DND-41 (cell line): ENCODE measurements at regions not wholly inside any gene's neighbourhood (a gene's known extent, or its start where the extent isn't known, plus 50 kb on each side); places are given as distances from the start of the nearest gene placed in this dataset.

Experiments
- ATAC-seq: fragments of 200-7000 bp; cut with Tn5 transposase; 3 replicates; pipeline ENCODE4 v1.9.1; 2021; ENCODE audit warnings: low read depth; ENCODE audit not compliant: insufficient read depth
- DNase-seq: peaks from one replicate; pipeline ENCODE4 v3.0.0-alpha.2; 2020
- H2AFZ ChIP-seq: 2 replicates; pipeline ENCODE4 v1.6.0; 2012; ENCODE audit warnings: low read depth, low read length
- H3K27ac ChIP-seq: 2 replicates; pipeline ENCODE4 v1.5.1; 2012; ENCODE audit warnings: low read length, inconsistent platforms
- H3K27me3 ChIP-seq: fragments of 200-600 bp; sonication (generic); 2 replicates; pipeline ENCODE4 v1.6.0; 2012; ENCODE audit warnings: low read length, mild to moderate bottlenecking, inconsistent platforms; ENCODE audit not compliant: insufficient read depth, poor library complexity
- H3K36me3 ChIP-seq: 2 replicates; pipeline ENCODE4 v1.5.1; 2012; ENCODE audit warnings: low read length, inconsistent platforms; ENCODE audit not compliant: insufficient read depth
- H3K4me1 ChIP-seq: 2 replicates; pipeline ENCODE4 v1.5.1; 2012; ENCODE audit warnings: mild to moderate bottlenecking, low read length; ENCODE audit not compliant: insufficient read depth
- H3K4me2 ChIP-seq: 2 replicates; pipeline ENCODE4 v1.6.0; 2012; ENCODE audit warnings: mild to moderate bottlenecking, moderate library complexity, low read length, inconsistent platforms; ENCODE audit not compliant: insufficient read depth
- H3K4me3 ChIP-seq, 2 experiments: fragments of 200-600 bp in 1 of 2; shearing (Covaris generic) in 1 of 2; 2 replicates each; pipeline ENCODE4 v1.5.1; 2012 to 2016; ENCODE audit warnings: inconsistent platforms in 2 of 2, low read length in 2 of 2, mild to moderate bottlenecking in 2 of 2, low read depth in 1 of 2, moderate library complexity in 1 of 2
- H3K79me2 ChIP-seq: 2 replicates; pipeline ENCODE4 v1.6.0; 2012; ENCODE audit warnings: low read length, inconsistent platforms; ENCODE audit not compliant: insufficient read depth
- H3K9ac ChIP-seq: 2 replicates; pipeline ENCODE4 v1.6.0; 2012; ENCODE audit warnings: low read depth, mild to moderate bottlenecking, inconsistent platforms, low read length, moderate library complexity
- H3K9me3 ChIP-seq: 2 replicates; pipeline ENCODE4 v1.5.1; 2012; ENCODE audit warnings: low read length, moderate library complexity, mild to moderate bottlenecking, inconsistent platforms; ENCODE audit not compliant: insufficient read depth, severe bottlenecking
- H4K20me1 ChIP-seq: 2 replicates; pipeline ENCODE4 v1.6.0; 2012; ENCODE audit warnings: low read length; ENCODE audit not compliant: insufficient read depth
- CTCF ChIP-seq: IDR thresholded peaks from 2 replicates; pipeline ENCODE4 v1.5.1; 2012; ENCODE audit warnings: borderline replicate concordance, low read length, moderate library complexity, mild to moderate bottlenecking; ENCODE audit not compliant: poor library complexity, severe bottlenecking; ENCODE audit errors: extremely low read depth
- EZH2 ChIP-seq: IDR thresholded peaks from 3 replicates; pipeline ENCODE4 v1.6.1; 2012; ENCODE audit warnings: borderline replicate concordance, low read depth, mild to moderate bottlenecking, moderate library complexity, low read length, inconsistent platforms; ENCODE audit not compliant: severe bottlenecking

GRCh38 chr7:53900856-53901528 lies 641.2 kb upstream of the VSTM2A start:
- DNase-seq (no peak), ATAC-seq (no peak)
- no peak overlapping the region for H3K9ac ChIP-seq
- no peak for TF ChIP-seq EZH2
- no peaks in the 10 kb centered on the region for H3K27me3 ChIP-seq
- H3K4me3 ChIP-seq = no peak overlapping the region
- no peak overlapping the region for H3K27ac ChIP-seq
- H3K9me3 ChIP-seq = no peaks in the 10 kb centered on the region
- no peak overlapping the region for H2AFZ ChIP-seq
- H3K36me3 ChIP-seq = no peaks in the 10 kb centered on the region
- no peaks in the 10 kb centered on the region for H4K20me1 ChIP-seq
- no peaks in the 10 kb centered on the region for H3K79me2 ChIP-seq
- no peaks in the 10 kb centered on the region for H3K4me1 ChIP-seq
- no peak overlapping the region for H3K4me2 ChIP-seq

GRCh38 chr7:53904355-53904754 lies 637.8 kb upstream of the VSTM2A start:
- no peak for TF ChIP-seq CTCF
- no peak for TF ChIP-seq EZH2
- Histone ChIP-seq H4K20me1 (no peaks in the 10 kb centered on the region), H3K36me3 (no peaks in the 10 kb centered on the region), H3K9me3 (peaks cover 2% of the 10 kb centered on the region), H2AFZ (no peak overlapping the region), H3K4me3 (no peak overlapping the region), H3K79me2 (no peaks in the 10 kb centered on the region), H3K27me3 (no peaks in the 10 kb centered on the region), H3K4me1 (no peaks in the 10 kb centered on the region), H3K27ac (no peak overlapping the region), H3K4me2 (no peak overlapping the region), H3K9ac (no peak overlapping the region)
- DNase-seq (no peak), ATAC-seq (no peak)

- Histone ChIP-seq H4K20me1 (no peaks in the 10 kb centered on the region), H3K79me2 (no peaks in the 10 kb centered on the region), H3K27me3 (no peaks in the 10 kb centered on the region), H3K36me3 (no peaks in the 10 kb centered on the region), H3K9ac (no peak overlapping the region), H3K27ac (no peak overlapping the region), H3K4me3 (no peak overlapping the region), H3K9me3 (no peaks in the 10 kb centered on the region), H3K4me1 (no peaks in the 10 kb centered on the region), H3K4me2 (no peak overlapping the region), H2AFZ (no peak overlapping the region)
- no peak for ATAC-seq
- TF ChIP-seq CTCF (no peak), EZH2 (no peak)
- DNase-seq = no peak
Observed at GRCh38 chr7:53917637-53918036, 624.5 kb upstream of the VSTM2A start.

- H3K4me2 ChIP-seq = no peak overlapping the region
- H3K36me3 ChIP-seq = no peaks in the 10 kb centered on the region
- TF ChIP-seq EZH2 (no peak), CTCF (no peak)
- no peaks in the 10 kb centered on the region for H3K27me3 ChIP-seq
- ATAC-seq (no peak), DNase-seq (no peak)
- H3K9me3 ChIP-seq = no peaks in the 10 kb centered on the region
- no peaks in the 10 kb centered on the region for H3K79me2 ChIP-seq
- no peak overlapping the region for H2AFZ ChIP-seq
- no peak overlapping the region for H3K27ac ChIP-seq
- H3K9ac ChIP-seq = no peak overlapping the region
- H4K20me1 ChIP-seq = no peaks in the 10 kb centered on the region
- no peak overlapping the region for H3K4me3 ChIP-seq
- no peaks in the 10 kb centered on the region for H3K4me1 ChIP-seq
Observed at GRCh38 chr7:53920011-53920410, 622.2 kb upstream of the VSTM2A start.
